ENCODE measurements at regions not wholly inside any gene's neighbourhood (a gene's known extent, or its start where the extent isn't known, plus 50 kb on each side); places are given as distances from the start of the nearest gene placed in this dataset.

DNA sequence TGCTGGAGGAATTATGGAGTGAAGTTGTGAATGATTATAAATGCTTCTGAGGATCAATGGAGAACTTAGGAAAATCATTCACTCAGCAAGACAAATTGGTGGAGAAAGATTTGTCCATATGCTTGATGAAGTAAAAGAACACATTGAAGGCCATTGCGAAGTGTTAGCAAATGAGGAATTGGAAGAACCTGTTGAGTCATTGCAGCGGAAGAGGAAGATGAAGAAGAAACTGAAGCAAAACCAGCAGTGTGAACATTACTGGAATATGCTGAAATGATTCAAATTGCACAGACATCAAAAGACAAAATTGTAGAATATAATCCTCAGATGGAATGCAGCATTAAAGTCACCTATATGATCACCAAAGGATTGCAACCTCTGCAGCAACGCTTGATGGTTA is 168.1 kb downstream of the ADAMTS15 start:
- TF ChIP-seq, protein P1, sequence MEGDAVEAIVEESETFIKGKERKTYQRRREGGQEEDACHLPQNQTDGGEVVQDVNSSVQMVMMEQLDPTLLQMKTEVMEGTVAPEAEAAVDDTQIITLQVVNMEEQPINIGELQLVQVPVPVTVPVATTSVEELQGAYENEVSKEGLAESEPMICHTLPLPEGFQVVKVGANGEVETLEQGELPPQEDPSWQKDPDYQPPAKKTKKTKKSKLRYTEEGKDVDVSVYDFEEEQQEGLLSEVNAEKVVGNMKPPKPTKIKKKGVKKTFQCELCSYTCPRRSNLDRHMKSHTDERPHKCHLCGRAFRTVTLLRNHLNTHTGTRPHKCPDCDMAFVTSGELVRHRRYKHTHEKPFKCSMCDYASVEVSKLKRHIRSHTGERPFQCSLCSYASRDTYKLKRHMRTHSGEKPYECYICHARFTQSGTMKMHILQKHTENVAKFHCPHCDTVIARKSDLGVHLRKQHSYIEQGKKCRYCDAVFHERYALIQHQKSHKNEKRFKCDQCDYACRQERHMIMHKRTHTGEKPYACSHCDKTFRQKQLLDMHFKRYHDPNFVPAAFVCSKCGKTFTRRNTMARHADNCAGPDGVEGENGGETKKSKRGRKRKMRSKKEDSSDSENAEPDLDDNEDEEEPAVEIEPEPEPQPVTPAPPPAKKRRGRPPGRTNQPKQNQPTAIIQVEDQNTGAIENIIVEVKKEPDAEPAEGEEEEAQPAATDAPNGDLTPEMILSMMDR (IDR thresholded peaks at IDR 0.05; ENCODE audit: insufficient read depth, low read depth, low read length), result no peak
- no peak for DNase-seq (ENCODE audit: low read depth)
- H3K4me3 ChIP-seq (ENCODE audit: low read depth, low read length), result no peak overlapping the region

DNA sequence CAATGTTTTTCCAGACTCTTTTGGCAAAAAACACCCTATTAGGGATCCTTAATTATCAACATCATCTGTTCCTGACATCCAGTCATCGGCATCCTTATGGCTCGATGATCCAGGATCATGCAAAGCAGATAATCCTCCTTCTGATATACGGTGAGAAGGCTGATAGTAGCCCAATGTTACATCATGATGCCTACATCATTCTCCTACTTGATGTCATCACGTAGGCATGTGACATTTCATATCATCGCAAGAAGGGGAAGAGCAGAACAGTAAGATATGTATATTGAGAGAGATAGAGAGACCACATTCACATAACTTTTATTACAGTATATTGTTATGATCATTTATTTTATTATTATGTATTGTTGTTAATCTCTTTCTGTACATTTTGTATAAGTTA is 168.6 kb downstream of the ADAMTS15 start:
- TF ChIP-seq, protein P1 (IDR thresholded peaks at IDR 0.05; ENCODE audit: insufficient read depth, low read depth, low read length), result no peak
- H3K4me3 ChIP-seq (ENCODE audit: low read depth, low read length), result no peak overlapping the region
- no peak for DNase-seq (ENCODE audit: low read depth)

DNA sequence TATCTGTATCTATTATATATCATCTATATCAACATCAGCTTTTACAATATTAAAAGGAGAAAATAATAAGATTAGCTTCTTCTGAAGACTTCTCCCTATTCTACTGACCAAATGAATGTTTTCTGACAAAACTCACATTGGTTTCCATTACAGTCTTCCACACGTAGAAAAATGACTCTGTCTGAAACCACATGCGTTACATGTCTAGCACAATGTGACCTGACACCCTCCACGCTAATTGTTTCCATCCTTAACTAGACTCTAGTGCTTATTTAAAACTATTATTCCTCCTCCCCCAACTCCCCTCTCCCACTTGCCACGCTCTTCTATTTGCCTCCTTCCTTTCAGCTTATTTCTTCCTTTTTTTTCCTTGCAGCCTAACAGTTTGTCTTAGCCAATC is 172.1 kb downstream of the ADAMTS15 start:
- no peak overlapping the region for H3K4me3 ChIP-seq (ENCODE audit: low read depth, low read length)
- no peak for DNase-seq (ENCODE audit: low read depth)
- TF ChIP-seq, protein P1 (IDR thresholded peaks at IDR 0.05; ENCODE audit: insufficient read depth, low read depth, low read length), result no peak

DNA sequence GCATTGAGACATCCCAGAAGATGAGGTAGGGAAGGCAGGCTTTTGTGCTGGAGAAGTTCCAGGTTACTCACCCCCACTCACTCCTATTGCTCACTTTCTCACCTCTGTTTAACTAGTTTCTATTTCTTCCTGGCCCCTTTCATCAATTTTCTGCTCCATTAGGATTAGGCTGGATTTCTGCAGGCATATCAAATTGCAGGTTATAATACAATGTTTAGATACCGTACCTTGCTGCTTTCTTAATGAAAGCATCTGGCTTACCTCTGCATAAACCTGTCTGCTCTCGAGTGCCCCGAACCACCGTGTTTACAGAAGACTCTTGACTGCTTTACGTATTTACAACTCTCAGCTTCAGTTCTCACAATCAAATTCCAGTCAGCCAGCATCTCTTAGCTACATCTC is 173.7 kb downstream of the ADAMTS15 start:
- DNase-seq (ENCODE audit: low read depth), result peak; percentile 92
- TF ChIP-seq, protein P1 (IDR thresholded peaks at IDR 0.05; ENCODE audit: insufficient read depth, low read depth, low read length), result no peak
- H3K4me3 ChIP-seq (ENCODE audit: low read depth, low read length), result no peak overlapping the region

DNA sequence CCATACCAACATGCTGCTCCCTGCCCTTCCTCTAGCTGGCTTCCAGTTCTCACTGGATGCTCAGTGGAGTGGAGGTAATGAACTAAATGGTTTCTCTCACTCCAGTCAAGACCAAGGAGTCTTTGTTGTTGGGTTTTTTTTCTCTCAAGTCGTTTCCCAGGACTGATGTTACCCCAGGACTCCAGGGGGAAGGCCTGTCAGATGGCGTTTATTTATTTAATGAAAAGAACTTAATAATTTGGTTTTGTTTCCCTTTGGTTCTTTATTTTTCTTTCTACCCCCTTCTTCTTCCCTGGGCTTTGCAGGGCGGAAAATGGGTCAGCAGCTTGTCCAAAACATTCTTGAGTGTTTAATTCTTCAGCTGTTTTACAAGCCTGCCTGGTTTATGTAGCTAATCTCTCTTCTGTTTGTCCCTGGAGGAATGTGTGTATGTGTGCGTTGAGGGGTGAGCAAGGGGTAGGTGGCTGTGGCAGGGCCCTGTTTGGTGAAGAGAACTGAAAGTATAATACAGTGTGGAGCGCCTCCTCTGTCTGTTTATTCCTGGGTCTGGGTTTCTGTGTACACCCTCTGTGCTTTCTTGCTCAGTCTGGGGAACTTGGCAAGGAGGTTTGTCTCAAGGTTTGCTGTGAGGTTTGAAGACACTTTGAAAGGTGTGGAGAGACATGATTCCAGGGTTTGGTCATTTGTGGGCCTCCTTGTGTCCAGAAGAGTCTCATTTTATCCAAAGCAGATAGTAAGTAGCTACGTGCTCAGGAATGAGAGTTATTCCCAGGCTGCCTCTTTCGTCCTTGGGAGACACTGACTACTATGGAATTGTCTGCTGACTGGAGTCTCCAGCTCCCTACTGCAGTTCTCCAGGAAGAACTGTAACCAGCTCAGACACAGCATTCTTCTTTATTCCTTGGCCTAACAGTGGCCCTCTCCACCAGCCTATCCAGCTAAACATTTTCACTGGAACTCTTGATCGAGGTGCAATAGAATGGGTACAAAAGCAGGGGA is 175.5 kb downstream of the ADAMTS15 start:
- TF ChIP-seq, protein P1 (IDR thresholded peaks at IDR 0.05; ENCODE audit: insufficient read depth, low read depth, low read length), result peak; percentile 53
- H3K4me3 ChIP-seq (ENCODE audit: low read depth, low read length), result no peak overlapping the region
- DNase-seq (ENCODE audit: low read depth), result peak; percentile 92

DNA sequence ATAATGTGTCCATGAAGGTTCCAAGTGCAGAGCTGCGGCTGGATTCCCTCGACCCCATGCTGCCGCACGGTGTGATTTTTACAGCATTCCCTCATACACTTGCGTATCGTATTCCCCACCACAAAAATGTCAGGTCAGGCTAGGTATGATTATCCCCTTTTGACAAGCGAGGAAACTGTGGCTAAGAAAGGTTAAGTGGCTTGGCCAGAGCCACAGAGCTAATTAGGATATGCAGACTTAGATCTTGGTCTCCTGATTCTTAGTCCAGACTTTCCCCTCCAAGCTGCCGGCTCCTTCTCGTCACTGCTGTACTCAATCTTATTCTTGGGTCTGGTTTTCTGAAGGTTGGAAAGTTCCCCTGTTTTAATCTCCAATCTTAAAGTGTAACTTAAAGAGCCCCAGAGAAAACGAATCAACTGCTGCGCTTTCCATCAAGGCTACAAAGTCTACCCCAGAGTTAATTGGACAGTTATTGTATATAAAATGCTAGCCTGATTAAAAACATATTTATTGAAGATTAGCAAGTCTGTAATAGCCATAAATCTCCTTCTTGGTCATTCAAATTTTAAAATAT is 176.6 kb downstream of the ADAMTS15 start:
- H3K4me3 ChIP-seq (ENCODE audit: low read depth, low read length), result no peak overlapping the region
- TF ChIP-seq, protein P1 (IDR thresholded peaks at IDR 0.05; ENCODE audit: insufficient read depth, low read depth, low read length), result no peak
- DNase-seq (ENCODE audit: low read depth), result peak; percentile 45
